CD4-positive, alpha-beta memory T cell (primary cell): ENCODE measurements at regions not wholly inside any gene's neighbourhood (a gene's known extent, or its start where the extent isn't known, plus 50 kb on each side); places are given as distances from the start of the nearest gene placed in this dataset.

Experiments used
- CTCF ChIA-PET: fragments of 350-600 bp; sonication (Branson Sonifier 250); formaldehyde crosslinking; loops from one replicate; lab custom pipeline; 2021; ENCODE audit warnings: inconsistent platforms; ENCODE audit not compliant: partially characterized antibody; lab: Charles Lee
- POLR2A ChIA-PET: fragments of 350-600 bp; sonication (Branson Sonifier 250); formaldehyde crosslinking; loops from one replicate; lab custom pipeline; 2021; ENCODE audit not compliant: partially characterized antibody; lab: Charles Lee
- DNase-seq, 5 donors: peaks; one replicate each; pipeline versions ENCODE4 v3.0.0 to v3.0.0-alpha.2; 2020 to 2022; ENCODE audit warnings: mixed read lengths in 1 of 5
- H3K27ac ChIP-seq: one replicate; pipeline ENCODE4 v1.7.0; 2013; ENCODE audit warnings: low read depth, low read length
- H3K27me3 ChIP-seq: 2 replicates; pipeline ENCODE4 v1.7.0; 2013; ENCODE audit warnings: mild to moderate bottlenecking, low read length, moderate library complexity; ENCODE audit not compliant: insufficient read depth
- H3K36me3 ChIP-seq: 2 replicates; pipeline ENCODE4 v1.7.0; 2013; ENCODE audit warnings: mild to moderate bottlenecking, low read length, moderate library complexity; ENCODE audit not compliant: insufficient read depth
- H3K4me1 ChIP-seq: 2 replicates; pipeline ENCODE4 v1.7.0; 2013; ENCODE audit warnings: mild to moderate bottlenecking, low read length, moderate library complexity; ENCODE audit not compliant: insufficient read depth
- H3K4me3 ChIP-seq, 2 donors: one replicate each; pipeline ENCODE4 v1.7.0; 2013; ENCODE audit warnings: low read length in 2 of 2, mild to moderate bottlenecking in 1 of 2
- H3K9me3 ChIP-seq, 2 donors: one replicate each; pipeline ENCODE4 v1.7.0; 2013; ENCODE audit warnings: low read length in 2 of 2, control low read depth in 1 of 2; ENCODE audit not compliant: control insufficient read depth in 1 of 2
- H3K27ac Mint-ChIP-seq, 7 donors: one replicate each; pipeline ENCODE4 v1.8.0; 2020 to 2021; ENCODE audit warnings: mixed read lengths in 7 of 7, mild to moderate bottlenecking in 6 of 7, inconsistent platforms in 3 of 7, moderate library complexity in 3 of 7
- H3K27me3 Mint-ChIP-seq, 2 donors: one replicate each; pipeline ENCODE4 v1.8.0; 2020 to 2021; ENCODE audit warnings: mixed read lengths in 2 of 2
- H3K36me3 Mint-ChIP-seq, 2 donors: one replicate each; pipeline ENCODE4 v1.8.0; 2020 to 2021; ENCODE audit warnings: mixed read lengths in 2 of 2, inconsistent platforms in 1 of 2, mild to moderate bottlenecking in 1 of 2
- H3K4me1 Mint-ChIP-seq, 4 donors: one replicate each; pipeline ENCODE4 v1.8.0; 2020 to 2021; ENCODE audit warnings: mixed read lengths in 4 of 4, mild to moderate bottlenecking in 1 of 4
- H3K4me3 Mint-ChIP-seq, 8 donors: one replicate each; pipeline ENCODE4 v1.8.0; 2020 to 2021; ENCODE audit warnings: mixed read lengths in 8 of 8, mild to moderate bottlenecking in 7 of 8, moderate library complexity in 6 of 8, inconsistent platforms in 3 of 8
- H3K9me3 Mint-ChIP-seq, 8 donors: one replicate each; pipeline ENCODE4 v1.8.0; 2020 to 2021; ENCODE audit warnings: mixed read lengths in 8 of 8, mild to moderate bottlenecking in 5 of 8, inconsistent platforms in 3 of 8, moderate library complexity in 1 of 8
- intact Hi-C: fragments of 100-400 bp; cut with micrococcal nuclease; formaldehyde crosslinking; loops from one replicate; pipeline ENCODE4 v1.15.1; 2023

GRCh38 chr21:16847211-16847610, 665.6 kb upstream of the CXADR start:
- no peaks in the 10 kb centered on the region for H3K27me3 ChIP-seq
- no peak overlapping the region for H3K4me3 ChIP-seq
- Mint-ChIP-seq H3K4me3 (no peak overlapping the region), H3K36me3 (no peaks in the 10 kb centered on the region), H3K4me1 (no peaks in the 10 kb centered on the region), H3K27me3 (no peaks in the 10 kb centered on the region), H3K9me3 (peaks cover 0 to 16% (median 4%) of the 10 kb centered on the region in 8 donors), H3K27ac (no peak overlapping the region)
- no peak overlapping the region for H3K27ac ChIP-seq
- peaks cover 0 to 6% of the 10 kb centered on the region in 2 donors for H3K9me3 ChIP-seq
- H3K4me1 ChIP-seq = no peaks in the 10 kb centered on the region
- POLR2A ChIA-PET = no interaction called here
- DNase-seq = no peak
- no peaks in the 10 kb centered on the region for H3K36me3 ChIP-seq
- CTCF ChIA-PET = no interaction called here
- intact Hi-C loops = no loop called here

GRCh38 chr21:16851054-16851453, 661.8 kb upstream of the CXADR start:
- ChIA-PET CTCF (no interaction called here), POLR2A (no interaction called here)
- Mint-ChIP-seq H3K36me3 (no peaks in the 10 kb centered on the region), H3K27me3 (no peaks in the 10 kb centered on the region), H3K4me1 (no peaks in the 10 kb centered on the region), H3K4me3 (no peak overlapping the region), H3K27ac (no peak overlapping the region), H3K9me3 (peaks cover 0 to 24% (median 7%) of the 10 kb centered on the region in 8 donors)
- Histone ChIP-seq H3K36me3 (no peaks in the 10 kb centered on the region), H3K9me3 (peaks cover 0 to 6% of the 10 kb centered on the region in 2 donors), H3K27ac (no peak overlapping the region), H3K4me3 (no peak overlapping the region), H3K27me3 (no peaks in the 10 kb centered on the region), H3K4me1 (no peaks in the 10 kb centered on the region)
- DNase-seq = no peak
- intact Hi-C loops = no loop called here

- Mint-ChIP-seq H3K9me3 (peaks cover 0 to 34% (median 12%) of the 10 kb centered on the region in 8 donors), H3K4me3 (no peak overlapping the region), H3K4me1 (no peaks in the 10 kb centered on the region), H3K27ac (no peak overlapping the region), H3K27me3 (no peaks in the 10 kb centered on the region), H3K36me3 (no peaks in the 10 kb centered on the region)
- Histone ChIP-seq H3K4me3 (no peak overlapping the region), H3K27me3 (no peaks in the 10 kb centered on the region), H3K9me3 (no peaks in the 10 kb centered on the region), H3K27ac (no peak overlapping the region), H3K36me3 (no peaks in the 10 kb centered on the region), H3K4me1 (no peaks in the 10 kb centered on the region)
- no peak for DNase-seq
- intact Hi-C loops = no loop called here
- CTCF ChIA-PET = no interaction called here
- POLR2A ChIA-PET = no interaction called here
Measured at GRCh38 chr21:16855164-16855667, 657.6 kb upstream of the CXADR start.

- H3K36me3 Mint-ChIP-seq = no peaks in the 10 kb centered on the region
- no peak for DNase-seq
- H3K27ac Mint-ChIP-seq = no peak overlapping the region
- H3K4me3 ChIP-seq = no peak overlapping the region
- H3K27me3 Mint-ChIP-seq = no peaks in the 10 kb centered on the region
- H3K27ac ChIP-seq = no peak overlapping the region
- no peaks in the 10 kb centered on the region for H3K9me3 ChIP-seq
- no peaks in the 10 kb centered on the region for H3K4me1 Mint-ChIP-seq
- H3K27me3 ChIP-seq = no peaks in the 10 kb centered on the region
- no peak overlapping the region for H3K4me3 Mint-ChIP-seq
- POLR2A ChIA-PET = no interaction called here
- H3K36me3 ChIP-seq = no peaks in the 10 kb centered on the region
- H3K9me3 Mint-ChIP-seq = peaks cover 0 to 14% (median 4%) of the 10 kb centered on the region in 8 donors
- intact Hi-C loops = no loop called here
- H3K4me1 ChIP-seq = no peaks in the 10 kb centered on the region
- CTCF ChIA-PET = no interaction called here
Measured at GRCh38 chr21:16863362-16863905, 649.4 kb upstream of the CXADR start.

GRCh38 chr21:16863908-16864307, 648.9 kb upstream of the CXADR start:
- POLR2A ChIA-PET = no interaction called here
- H3K27ac Mint-ChIP-seq = no peak overlapping the region
- no peak overlapping the region for H3K27ac ChIP-seq

GRCh38 chr21:16865632-16866031, 647.2 kb upstream of the CXADR start:
- H3K4me1 ChIP-seq = no peaks in the 10 kb centered on the region
- CTCF ChIA-PET = no interaction called here
- H3K4me3 ChIP-seq = no peak overlapping the region
- Mint-ChIP-seq H3K4me1 (no peaks in the 10 kb centered on the region), H3K4me3 (no peak overlapping the region), H3K9me3 (peaks cover 0 to 10% (median under 1%) of the 10 kb centered on the region in 8 donors), H3K27me3 (no peaks in the 10 kb centered on the region), H3K36me3 (no peaks in the 10 kb centered on the region), H3K27ac (no peak overlapping the region)
- no peak overlapping the region for H3K27ac ChIP-seq
- no peaks in the 10 kb centered on the region for H3K27me3 ChIP-seq
- H3K9me3 ChIP-seq = no peaks in the 10 kb centered on the region
- no peaks in the 10 kb centered on the region for H3K36me3 ChIP-seq
- intact Hi-C loops = no loop called here
- POLR2A ChIA-PET = no interaction called here
- no peak for DNase-seq

More at GRCh38 chr21:16863908-16864307, 648.9 kb upstream of the CXADR start:
- H3K27me3 Mint-ChIP-seq = no peaks in the 10 kb centered on the region
- intact Hi-C loops = no loop called here
- H3K27me3 ChIP-seq = no peaks in the 10 kb centered on the region
- H3K4me1 ChIP-seq = no peaks in the 10 kb centered on the region
- H3K36me3 Mint-ChIP-seq = no peaks in the 10 kb centered on the region
- no peak for DNase-seq
- H3K36me3 ChIP-seq = no peaks in the 10 kb centered on the region
- no peak overlapping the region for H3K4me3 ChIP-seq
- peaks cover 0 to 10% (median 4%) of the 10 kb centered on the region in 8 donors for H3K9me3 Mint-ChIP-seq
- CTCF ChIA-PET = no interaction called here
- H3K4me3 Mint-ChIP-seq = no peak overlapping the region
- H3K4me1 Mint-ChIP-seq = no peaks in the 10 kb centered on the region
- no peaks in the 10 kb centered on the region for H3K9me3 ChIP-seq

- Mint-ChIP-seq H3K9me3 (peaks cover 0 to 10% (median 0%) of the 10 kb centered on the region in 8 donors), H3K36me3 (no peaks in the 10 kb centered on the region), H3K27ac (no peak overlapping the region), H3K4me1 (no peaks in the 10 kb centered on the region), H3K4me3 (no peak overlapping the region), H3K27me3 (no peaks in the 10 kb centered on the region)
- H3K9me3 ChIP-seq = no peaks in the 10 kb centered on the region
- no peak overlapping the region for H3K27ac ChIP-seq
- intact Hi-C loops = no loop called here
- POLR2A ChIA-PET = no interaction called here
- CTCF ChIA-PET = no interaction called here
- DNase-seq = no peak
- no peaks in the 10 kb centered on the region for H3K4me1 ChIP-seq
- no peaks in the 10 kb centered on the region for H3K27me3 ChIP-seq
- no peak overlapping the region for H3K4me3 ChIP-seq
- H3K36me3 ChIP-seq = no peaks in the 10 kb centered on the region
Measured at GRCh38 chr21:16866851-16867250, 646.0 kb upstream of the CXADR start.
